HL-60 (cell line): ENCODE measurements at regions not wholly inside any gene's neighbourhood (a gene's known extent, or its start where the extent isn't known, plus 50 kb on each side); places are given as distances from the start of the nearest gene placed in this dataset.

Experiments
- DNase-seq, 2 experiments: peaks; one replicate each; pipeline ENCODE4 v3.0.0-alpha.2; 2010 to 2020; ENCODE audit warnings: low read depth in 1 of 2, low spot score in 1 of 2
- H3K27ac ChIP-seq: fragments of 250-450 bp; sonication (Bioruptor Pico); replicated peaks from 2 replicates; pipeline ENCODE4 v1.5.1; 2020; ENCODE audit warnings: mild to moderate bottlenecking, moderate library complexity
- H3K27me3 ChIP-seq: fragments of 250-450 bp; sonication (Bioruptor Pico); 2 replicates; pipeline ENCODE4 v1.5.1; 2021; ENCODE audit warnings: mild to moderate bottlenecking, moderate library complexity; ENCODE audit not compliant: insufficient read depth, poor library complexity, severe bottlenecking
- H3K4me3 ChIP-seq: replicated peaks from 2 replicates; pipeline ENCODE4 v1.5.1; 2011; ENCODE audit warnings: mild to moderate bottlenecking, control low read depth, low read length; ENCODE audit not compliant: insufficient read depth
- CTCF ChIP-seq: IDR thresholded peaks from one replicate; pipeline ENCODE4 v1.5.1; 2011; ENCODE audit warnings: low read length, control low read depth, inconsistent platforms; ENCODE audit not compliant: insufficient read depth
- GABPA ChIP-seq: IDR thresholded peaks from 2 replicates; pipeline ENCODE4 v1.6.1; 2012; ENCODE audit warnings: low read depth
- POLR2AphosphoS5 ChIP-seq: IDR thresholded peaks from 2 replicates; pipeline ENCODE4 v1.6.1; 2012; ENCODE audit warnings: low read depth
- REST ChIP-seq: IDR thresholded peaks from 2 replicates; pipeline ENCODE4 v1.6.1; 2012; ENCODE audit warnings: low read depth; ENCODE audit not compliant: insufficient replicate concordance
- SPI1 ChIP-seq: IDR thresholded peaks from 2 replicates; pipeline ENCODE4 v1.6.1; 2012; ENCODE audit warnings: low read depth, mild to moderate bottlenecking, borderline replicate concordance

- H3K4me3 ChIP-seq: no peak overlapping the region
- H3K27me3 ChIP-seq: peaks cover 2% of the 10 kb centered on the region
- DNase-seq: no peak
- no peak for TF ChIP-seq POLR2AphosphoS5
- no peak overlapping the region for H3K27ac ChIP-seq
These were observed 414.5 kb upstream of the MDFIC2 start for GRCh38 chr3:70726961-70727360.

- Histone ChIP-seq H3K27me3 (peaks cover 2% of the 10 kb centered on the region), H3K4me3 (no peak overlapping the region), H3K27ac (no peak overlapping the region)
- no peak for TF ChIP-seq CTCF
- TF ChIP-seq REST: no peak
- TF ChIP-seq SPI1: no peak
- TF ChIP-seq GABPA: no peak
- TF ChIP-seq POLR2AphosphoS5: no peak
- DNase-seq: no peak
These were observed 413.9 kb upstream of the MDFIC2 start for GRCh38 chr3:70726096-70726938.

- Histone ChIP-seq H3K27me3 (peaks cover 2% of the 10 kb centered on the region), H3K4me3 (no peak overlapping the region), H3K27ac (no peak overlapping the region)
- DNase-seq: no peak
- TF ChIP-seq GABPA (no peak), REST (no peak), CTCF (no peak), SPI1 (no peak), POLR2AphosphoS5 (no peak)
These were observed 409.6 kb upstream of the MDFIC2 start for GRCh38 chr3:70722018-70722417.

- DNase-seq: no peak
- TF ChIP-seq POLR2AphosphoS5 (no peak), SPI1 (no peak), GABPA (no peak), REST (no peak), CTCF (no peak)
These were observed 404.4 kb upstream of the MDFIC2 start for GRCh38 chr3:70716832-70717231.

More at GRCh38 chr3:70716832-70717231, 404.4 kb upstream of the MDFIC2 start:
- H3K27ac ChIP-seq: no peak overlapping the region
- no peak overlapping the region for H3K4me3 ChIP-seq
- H3K27me3 ChIP-seq: peaks cover 2% of the 10 kb centered on the region
